GM23248 (cell line): ENCODE measurements at regions not wholly inside any gene's neighbourhood (a gene's known extent, or its start where the extent isn't known, plus 50 kb on each side); places are given as distances from the start of the nearest gene placed in this dataset.

Experiments
- DNase-seq: peaks from one replicate; pipeline ENCODE4 v3.0.0-alpha.2; 2015
- H2AFZ ChIP-seq: fragments of 200-600 bp; sonication (generic); 2 replicates; pipeline ENCODE4 v1.6.1; 2016; ENCODE audit warnings: antibody characterized with exemption
- H3F3A ChIP-seq: fragments of 200-600 bp; sonication (generic); 2 replicates; pipeline ENCODE4 v1.6.1; 2016; ENCODE audit warnings: mild to moderate bottlenecking, antibody characterized with exemption, mixed run types; ENCODE audit not compliant: insufficient read depth
- H3K27ac ChIP-seq: fragments of 200-600 bp; sonication (generic); 2 replicates; pipeline ENCODE4 v1.5.1; 2016; ENCODE audit warnings: mild to moderate bottlenecking
- H3K27me3 ChIP-seq: fragments of 200-600 bp; sonication (generic); replicated peaks from 2 replicates; pipeline ENCODE4 v1.6.1; 2016; ENCODE audit warnings: mild to moderate bottlenecking; ENCODE audit not compliant: insufficient read depth
- H3K36me3 ChIP-seq: fragments of 200-600 bp; sonication (generic); 2 replicates; pipeline ENCODE4 v1.6.1; 2016; ENCODE audit warnings: low read depth, mild to moderate bottlenecking
- H3K4me1 ChIP-seq: fragments of 200-600 bp; sonication (generic); 2 replicates; pipeline ENCODE4 v1.6.1; 2016; ENCODE audit warnings: mild to moderate bottlenecking; ENCODE audit not compliant: insufficient read depth
- H3K4me2 ChIP-seq: fragments of 200-600 bp; sonication (generic); one replicate; pipeline ENCODE4 v1.6.1; 2016; ENCODE audit warnings: mild to moderate bottlenecking; ENCODE audit not compliant: unreplicated experiment
- H3K4me3 ChIP-seq: fragments of 200-600 bp; sonication (generic); 2 replicates; pipeline ENCODE4 v1.5.1; 2016; ENCODE audit warnings: mild to moderate bottlenecking
- H3K79me2 ChIP-seq: fragments of 200-600 bp; sonication (generic); 2 replicates; pipeline ENCODE4 v1.6.1; 2016; ENCODE audit warnings: mild to moderate bottlenecking; ENCODE audit not compliant: insufficient read depth
- H3K9ac ChIP-seq: fragments of 200-600 bp; sonication (generic); 2 replicates; pipeline ENCODE4 v1.6.1; 2016; ENCODE audit warnings: mild to moderate bottlenecking
- H3K9me2 ChIP-seq: fragments of 200-600 bp; sonication (generic); 2 replicates; pipeline ENCODE4 v1.6.1; 2016; ENCODE audit warnings: mixed run types, mild to moderate bottlenecking, moderate library complexity; ENCODE audit not compliant: insufficient read depth
- H3K9me3 ChIP-seq: fragments of 200-600 bp; sonication (generic); one replicate; pipeline ENCODE4 v1.6.1; 2017; ENCODE audit warnings: low read depth
- H4K20me1 ChIP-seq: fragments of 200-600 bp; sonication (generic); 2 replicates; pipeline ENCODE4 v1.6.0; 2016; ENCODE audit not compliant: insufficient read depth
- EZH2 ChIP-seq: fragments of 200-600 bp; sonication (generic); IDR thresholded peaks from 2 replicates; pipeline ENCODE4 v1.6.1; 2018; ENCODE audit warnings: antibody characterized with exemption, mild to moderate bottlenecking; ENCODE audit not compliant: insufficient read depth, poor library complexity, severe bottlenecking
- EZH2phosphoT487 ChIP-seq: fragments of 200-600 bp; sonication (generic); IDR thresholded peaks from 2 replicates; pipeline ENCODE4 v1.6.1; 2018; ENCODE audit warnings: antibody characterized with exemption, moderate library complexity, mild to moderate bottlenecking, low read depth; ENCODE audit not compliant: insufficient read depth
- WGBS, 2 experiments: methylation state at CpG; one replicate each; pipeline ENCODE4 v1.1.6; 2015 to 2017; ENCODE audit warnings: low lambda C conversion rate in 2 of 2, low coverage in 1 of 2; ENCODE audit errors: missing lambda C conversion rate in 2 of 2; 5-methylcytosine and 5-hydroxymethylcytosine counted together
- in situ Hi-C: fragments of 300-500 bp; cut with MboI; formaldehyde crosslinking; loops from 2 replicates; pipeline ENCODE4 v1.15.0; 2020

DNA sequence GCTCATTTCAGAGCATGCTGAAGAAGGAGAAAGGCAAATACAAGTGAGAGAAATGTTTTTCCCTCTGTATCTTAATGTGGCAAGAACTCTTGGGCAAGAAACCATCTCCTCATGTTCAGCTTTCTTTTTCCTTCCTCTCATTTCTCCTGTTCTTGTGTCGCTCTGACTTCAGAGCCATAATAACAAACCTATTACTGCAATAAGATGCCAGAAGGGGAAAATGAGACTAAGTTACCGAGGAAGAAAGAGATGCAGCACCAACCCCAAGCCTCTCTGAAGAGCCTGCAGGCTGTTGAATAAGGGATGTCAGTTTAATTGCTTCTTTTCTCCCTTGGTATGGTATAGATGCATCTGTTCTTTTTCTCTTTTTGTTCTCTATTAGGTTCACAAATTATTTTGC is 170.1 kb upstream of the GLRA1 start:
- no peaks in the 10 kb centered on the region for H3K9me2 ChIP-seq
- H3K27ac ChIP-seq, result no peak overlapping the region
- 7 to 17% methylated on average over 2 of the region's 2 CpGs for WGBS, 2 experiments
- no peaks in the 10 kb centered on the region for H3K36me3 ChIP-seq
- no peak for DNase-seq
- H2AFZ ChIP-seq, result no peak overlapping the region
- no peak overlapping the region for H3K4me2 ChIP-seq
- H3K27me3 ChIP-seq, result no peaks in the 10 kb centered on the region
- in situ Hi-C loops, result no loop called here
- H3K4me1 ChIP-seq, result no peaks in the 10 kb centered on the region
- no peaks in the 10 kb centered on the region for H3F3A ChIP-seq
- H3K9me3 ChIP-seq, result no peaks in the 10 kb centered on the region
- no peaks in the 10 kb centered on the region for H3K79me2 ChIP-seq
- H3K4me3 ChIP-seq, result no peak overlapping the region
- TF ChIP-seq EZH2, result no peak
- TF ChIP-seq EZH2phosphoT487, result no peak
- H4K20me1 ChIP-seq, result no peaks in the 10 kb centered on the region
- H3K9ac ChIP-seq, result no peak overlapping the region

DNA sequence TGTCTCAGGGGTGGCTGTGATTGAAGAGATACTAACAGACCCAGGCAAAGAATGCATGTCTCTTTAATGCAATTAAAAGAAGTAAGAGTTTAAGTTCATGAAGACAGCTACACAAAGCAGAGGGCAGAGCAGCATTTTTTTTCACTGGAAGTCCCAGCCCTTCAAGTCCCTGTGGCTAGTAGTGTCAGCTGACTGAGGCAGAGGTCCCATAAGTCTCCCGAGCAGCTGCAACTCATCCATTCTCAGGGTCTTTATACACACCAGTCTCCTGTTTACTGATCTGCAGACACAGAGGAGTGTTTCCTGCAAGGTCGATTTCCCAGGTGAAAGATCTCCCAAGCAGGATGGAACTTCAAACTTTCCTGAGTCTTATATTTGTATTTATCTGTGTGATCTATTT is 169.4 kb upstream of the GLRA1 start:
- WGBS, 2 experiments, result 11 to 15% methylated on average over 2 of the region's 2 CpGs
- no peak for TF ChIP-seq EZH2
- no peak for TF ChIP-seq EZH2phosphoT487
- in situ Hi-C loops, result no loop called here
- Histone ChIP-seq H3K9me3 (no peaks in the 10 kb centered on the region), H3K9ac (no peak overlapping the region), H3K27me3 (no peaks in the 10 kb centered on the region), H3K9me2 (no peaks in the 10 kb centered on the region), H3K27ac (no peak overlapping the region), H3K4me1 (no peaks in the 10 kb centered on the region), H3K4me2 (no peak overlapping the region), H3F3A (no peaks in the 10 kb centered on the region), H3K36me3 (no peaks in the 10 kb centered on the region), H3K4me3 (no peak overlapping the region), H2AFZ (no peak overlapping the region), H3K79me2 (no peaks in the 10 kb centered on the region), H4K20me1 (no peaks in the 10 kb centered on the region)
- no peak for DNase-seq

DNA sequence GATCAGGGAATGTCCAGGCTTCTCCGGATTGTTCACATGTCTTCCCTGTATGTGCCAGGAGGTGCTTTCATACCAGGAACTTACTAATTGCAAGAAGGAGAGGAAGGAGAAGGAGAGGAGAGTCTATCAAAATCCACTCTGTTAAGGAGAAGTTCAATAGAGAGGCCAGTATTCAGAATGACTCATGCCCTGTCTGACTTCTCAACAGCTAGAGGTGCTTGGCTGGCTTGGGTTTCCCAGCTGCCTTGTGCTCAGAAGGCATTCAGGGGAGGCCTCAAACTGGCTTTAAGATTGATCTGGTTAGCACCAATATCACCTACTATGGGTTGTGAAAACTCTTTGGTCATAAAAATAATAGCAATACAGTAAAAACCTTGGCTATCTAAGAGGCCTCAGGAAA is 167.9 kb upstream of the GLRA1 start:
- Histone ChIP-seq H4K20me1 (no peaks in the 10 kb centered on the region), H3K4me1 (no peaks in the 10 kb centered on the region), H3F3A (no peaks in the 10 kb centered on the region), H3K9ac (no peak overlapping the region), H3K79me2 (no peaks in the 10 kb centered on the region), H3K9me3 (no peaks in the 10 kb centered on the region), H3K27ac (no peak overlapping the region), H3K27me3 (no peaks in the 10 kb centered on the region), H2AFZ (no peak overlapping the region), H3K36me3 (no peaks in the 10 kb centered on the region), H3K4me2 (no peak overlapping the region), H3K4me3 (no peak overlapping the region), H3K9me2 (no peaks in the 10 kb centered on the region)
- 32 to 35% methylated on average over 1 of the region's 1 CpG for WGBS, 2 experiments
- peak; percentile 5 for DNase-seq
- in situ Hi-C loops, result no loop called here
- no peak for TF ChIP-seq EZH2
- no peak for TF ChIP-seq EZH2phosphoT487

DNA sequence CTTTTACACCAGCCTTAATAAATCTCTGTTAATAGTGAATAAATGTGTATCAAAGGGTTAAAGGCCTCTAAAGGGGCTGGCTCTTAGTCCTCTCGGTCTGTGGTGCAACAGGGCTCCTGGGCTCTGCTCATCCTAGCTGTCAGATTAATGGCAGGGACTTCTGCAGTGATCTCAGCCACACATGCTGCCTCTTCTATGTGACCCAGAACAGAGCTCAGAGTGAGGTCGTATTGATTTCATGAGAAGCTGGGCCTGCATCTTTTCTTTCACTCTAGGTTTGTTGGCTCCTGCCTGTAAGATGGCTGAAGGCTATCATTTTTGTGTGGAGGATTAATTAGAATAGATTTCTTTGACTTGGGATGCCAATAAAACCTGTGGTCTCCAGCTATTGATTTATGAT is 165.0 kb upstream of the GLRA1 start:
- Histone ChIP-seq H3K4me1 (no peaks in the 10 kb centered on the region), H3K4me3 (no peak overlapping the region), H3K9me2 (no peaks in the 10 kb centered on the region), H3F3A (no peaks in the 10 kb centered on the region), H3K27me3 (no peaks in the 10 kb centered on the region), H2AFZ (no peak overlapping the region), H4K20me1 (no peaks in the 10 kb centered on the region), H3K9ac (no peak overlapping the region), H3K4me2 (no peak overlapping the region), H3K27ac (no peak overlapping the region), H3K36me3 (no peaks in the 10 kb centered on the region), H3K9me3 (no peaks in the 10 kb centered on the region), H3K79me2 (no peaks in the 10 kb centered on the region)
- in situ Hi-C loops, result no loop called here
- no peak for DNase-seq
- no peak for TF ChIP-seq EZH2
- TF ChIP-seq EZH2phosphoT487, result no peak
- WGBS, 2 experiments, result 11 to 13% methylated on average over 2 of the region's 2 CpGs

DNA sequence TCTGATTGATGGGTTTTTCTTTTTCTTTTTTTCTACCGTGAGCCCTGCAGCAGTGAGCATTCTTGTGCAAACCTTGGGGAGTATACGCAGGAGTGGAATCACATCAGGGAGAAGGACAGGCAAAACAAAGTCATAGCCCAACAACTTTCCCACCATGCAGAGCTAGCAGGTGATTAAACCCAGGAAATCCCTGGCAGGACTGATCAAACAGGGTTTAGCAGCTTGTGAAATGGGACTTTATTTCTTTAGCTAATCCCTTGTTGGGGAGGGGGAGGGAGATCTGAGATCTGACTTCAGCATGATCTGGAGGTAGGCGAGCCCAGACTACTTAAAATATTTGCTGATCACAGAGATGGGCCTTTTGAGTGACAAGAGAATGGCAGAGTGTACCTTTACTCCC is 162.0 kb upstream of the GLRA1 start:
- no peaks in the 10 kb centered on the region for H3K36me3 ChIP-seq
- TF ChIP-seq EZH2phosphoT487, result no peak
- no peak for TF ChIP-seq EZH2
- no peaks in the 10 kb centered on the region for H3K27me3 ChIP-seq
- no peak overlapping the region for H3K9ac ChIP-seq
- no peaks in the 10 kb centered on the region for H4K20me1 ChIP-seq
- no peaks in the 10 kb centered on the region for H3K79me2 ChIP-seq
- in situ Hi-C loops, result no loop called here
- no peak overlapping the region for H3K4me3 ChIP-seq
- H3K4me2 ChIP-seq, result no peak overlapping the region
- H2AFZ ChIP-seq, result no peak overlapping the region
- no peak overlapping the region for H3K27ac ChIP-seq
- no peaks in the 10 kb centered on the region for H3K4me1 ChIP-seq
- no peaks in the 10 kb centered on the region for H3F3A ChIP-seq
- 4 to 10% methylated on average over 3 of the region's 3 CpGs for WGBS, 2 experiments
- H3K9me2 ChIP-seq, result no peaks in the 10 kb centered on the region
- no peaks in the 10 kb centered on the region for H3K9me3 ChIP-seq
- DNase-seq, result no peak
